ENCODE measurements at regions not wholly inside any gene's neighbourhood (a gene's known extent, or its start where the extent isn't known, plus 50 kb on each side); places are given as distances from the start of the nearest gene placed in this dataset.

DNA sequence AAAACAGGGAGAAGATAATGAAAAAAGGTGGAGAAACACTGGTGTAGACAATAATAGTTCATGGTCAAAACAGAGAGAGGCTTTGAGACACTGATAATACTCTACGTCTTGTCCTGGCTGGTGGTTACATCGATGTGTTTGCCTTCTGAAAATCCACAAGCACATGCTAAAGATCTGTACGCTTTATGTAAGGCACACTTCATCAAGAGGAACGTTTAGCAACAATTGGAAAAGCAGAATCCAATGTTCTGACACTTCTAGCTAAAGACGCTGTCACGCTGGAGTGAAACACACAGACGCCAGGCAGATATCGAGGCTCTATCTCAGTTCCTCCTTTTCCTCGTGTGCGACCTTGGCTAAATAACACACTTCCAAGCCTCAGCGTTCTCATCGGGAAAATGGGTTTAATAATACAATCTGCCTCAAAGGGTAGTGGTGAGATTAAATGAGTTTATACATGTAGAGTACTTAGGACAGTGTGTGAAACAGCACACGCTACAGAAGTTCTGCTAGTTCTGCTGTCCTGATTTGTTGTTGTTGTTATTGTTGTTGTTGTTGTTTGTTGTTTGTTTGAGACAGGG, 386.1 kb downstream of the SETD4 start:
- DNase-seq (ENCODE audit: low read depth, low spot score) = no peak
- no peak overlapping the region for H3K27ac ChIP-seq

DNA sequence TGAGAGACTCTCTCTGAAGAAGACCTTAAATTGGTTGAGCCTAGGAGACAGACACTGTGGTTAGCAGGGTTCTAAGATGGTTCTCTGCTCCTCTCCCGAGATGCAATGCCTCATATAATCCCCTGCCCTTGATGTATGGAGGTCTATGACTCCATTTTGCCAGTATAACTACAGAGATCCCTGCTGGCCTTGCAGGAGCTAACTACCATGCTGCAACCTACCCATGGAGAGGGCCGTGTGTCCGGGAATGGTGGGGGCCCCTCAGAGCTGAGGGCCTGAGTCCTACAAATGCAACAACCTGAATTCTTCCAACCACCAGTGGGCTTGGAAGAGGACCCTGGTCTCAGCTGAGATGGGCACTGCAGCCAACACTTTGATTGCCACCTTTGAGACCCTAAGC, 388.0 kb downstream of the SETD4 start:
- no peak for DNase-seq (ENCODE audit: low read depth, low spot score)
- H3K27ac ChIP-seq = no peak overlapping the region

DNA sequence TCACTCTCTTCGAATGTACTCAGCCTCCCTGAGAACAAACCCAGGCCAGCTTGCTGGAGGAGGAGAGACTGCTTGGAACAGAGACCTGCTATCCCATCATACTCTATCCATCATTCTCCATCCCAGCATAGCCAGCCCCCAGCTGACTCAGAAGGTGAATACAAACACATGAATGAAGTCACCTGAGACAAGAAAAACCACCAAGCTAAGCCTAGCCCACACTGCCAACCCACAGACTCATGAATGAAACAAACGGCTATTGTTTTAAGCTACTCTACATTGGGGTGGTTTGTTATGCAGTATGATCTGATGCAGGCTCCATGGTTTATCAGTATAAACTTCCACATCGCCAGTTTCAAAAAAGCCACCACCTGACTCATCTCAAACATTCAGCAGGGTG, 395.6 kb downstream of the SETD4 start:
- DNase-seq (ENCODE audit: low read depth, low spot score) = peak; percentile 81
- H3K27ac ChIP-seq = no peak overlapping the region

DNA sequence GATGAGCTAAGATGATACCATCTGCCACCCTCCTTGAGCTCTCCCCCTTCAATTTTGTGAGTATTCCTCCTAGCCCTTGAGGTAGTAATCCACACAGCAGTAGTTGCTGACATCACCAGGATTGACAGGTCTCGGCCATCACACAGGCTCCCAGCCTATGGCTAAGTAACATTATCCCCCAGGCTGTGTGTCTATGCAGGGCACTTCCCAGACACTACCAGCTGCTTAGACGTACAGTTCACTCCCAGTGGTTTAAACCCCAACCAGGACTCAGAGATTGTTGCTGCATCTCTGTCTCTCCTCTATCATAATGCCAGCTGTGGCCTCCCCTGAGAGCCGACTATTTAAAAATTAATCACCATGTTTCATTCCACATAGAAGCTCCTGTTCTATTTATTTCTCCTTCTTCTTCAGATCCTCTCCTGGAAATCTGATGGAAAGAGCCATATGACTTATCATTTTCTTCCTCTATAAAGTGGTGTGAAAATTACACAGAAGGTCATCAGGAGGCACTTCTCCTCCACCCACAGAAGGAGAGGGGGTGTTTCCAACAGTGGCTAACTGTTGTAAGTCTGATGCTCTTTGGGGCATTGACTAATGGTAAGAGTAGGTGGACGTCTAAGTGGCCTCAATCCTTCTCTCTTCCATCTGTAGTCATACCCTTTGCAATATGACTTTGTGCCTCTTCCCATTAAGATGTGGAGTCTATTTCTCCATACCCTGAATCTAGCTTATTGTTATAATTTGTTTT, 396.3 kb downstream of the SETD4 start:
- H3K27ac ChIP-seq = no peak overlapping the region
- DNase-seq (ENCODE audit: low read depth, low spot score) = no peak

DNA sequence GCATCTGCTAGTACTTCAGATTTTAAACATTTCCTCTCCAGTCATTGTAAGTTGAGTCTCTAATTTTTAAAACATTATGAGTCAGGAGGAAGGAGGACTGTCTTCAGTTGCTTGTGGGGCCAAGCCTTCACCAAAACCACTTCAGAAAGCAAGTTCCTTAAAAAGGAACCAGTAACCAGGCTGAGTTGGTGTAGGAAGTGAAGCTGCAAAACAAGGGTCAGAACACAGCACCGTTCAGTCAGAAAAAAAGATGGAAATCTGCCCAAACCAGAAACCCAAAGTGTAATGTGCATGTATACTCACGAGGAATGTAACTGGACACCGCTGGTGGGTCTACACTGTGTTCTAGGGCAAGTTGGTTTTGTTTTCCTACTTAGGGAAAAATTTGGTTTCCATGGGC, 402.1 kb downstream of the SETD4 start:
- H3K27ac ChIP-seq = no peak overlapping the region

DNA sequence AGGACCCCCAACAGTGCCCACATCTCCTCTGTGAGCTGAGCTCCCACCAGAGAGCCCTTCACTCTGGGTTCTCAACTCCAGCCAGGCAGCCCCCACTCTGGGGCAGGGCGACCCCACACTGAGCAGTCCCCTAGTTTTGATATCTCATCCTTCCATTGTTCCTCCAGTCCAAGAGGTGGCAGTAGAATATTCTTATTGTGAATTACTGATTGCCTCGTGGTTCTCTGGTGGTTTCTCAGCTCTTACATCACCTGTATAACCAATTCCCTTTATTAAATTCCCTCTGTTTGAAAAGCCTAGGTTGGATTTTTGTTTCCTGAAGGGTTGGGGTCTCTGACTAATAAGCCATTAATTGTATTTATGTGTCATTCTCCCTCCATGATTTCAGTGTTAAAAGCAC, 407.5 kb downstream of the SETD4 start:
- H3K27ac ChIP-seq = no peak overlapping the region
- DNase-seq (ENCODE audit: low read depth, low spot score) = no peak

More for the DNA sequence above, 402.1 kb downstream of the SETD4 start:
- no peak for DNase-seq (ENCODE audit: low read depth, low spot score)

DNA sequence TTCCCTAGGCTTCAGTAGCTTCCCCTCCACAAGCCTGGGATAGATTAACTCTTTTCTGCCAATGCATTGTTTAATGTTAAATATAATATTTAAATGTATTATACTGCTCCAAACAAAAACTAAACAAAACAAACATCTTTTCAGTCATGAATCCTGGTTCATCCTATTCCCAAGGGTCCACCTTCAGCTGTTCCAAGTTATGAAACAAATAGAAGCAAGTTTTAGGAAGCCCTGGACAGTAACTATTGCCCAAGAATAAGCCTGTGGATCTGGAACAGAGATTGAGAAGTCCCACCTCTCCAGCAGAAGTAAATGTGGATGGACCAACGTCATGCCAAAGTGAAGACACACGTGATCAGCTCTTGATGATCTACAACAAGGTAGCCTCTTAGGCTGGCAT, 408.1 kb downstream of the SETD4 start:
- DNase-seq (ENCODE audit: low read depth, low spot score) = no peak
- H3K27ac ChIP-seq = no peak overlapping the region

DNA sequence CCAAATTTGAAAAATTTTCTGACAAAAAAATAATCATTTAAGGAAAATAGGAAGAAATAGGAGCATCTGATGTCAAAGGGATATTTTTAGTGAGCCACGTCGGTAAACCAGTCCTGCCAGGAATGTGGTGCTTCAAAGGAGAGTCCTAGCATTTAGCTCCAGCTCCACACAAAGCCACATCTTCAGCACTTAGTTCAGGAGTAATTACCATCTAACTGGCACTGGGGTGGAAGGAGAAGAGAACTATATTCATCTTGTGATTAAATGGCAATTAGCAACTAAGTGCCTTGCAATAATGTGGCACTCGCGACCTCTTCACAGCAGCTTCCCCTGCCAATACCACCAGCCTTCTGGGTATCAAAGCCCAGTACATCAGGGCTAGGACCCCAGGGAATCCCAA, 409.1 kb downstream of the SETD4 start:
- no peak overlapping the region for H3K27ac ChIP-seq
- DNase-seq (ENCODE audit: low read depth, low spot score) = no peak

DNA sequence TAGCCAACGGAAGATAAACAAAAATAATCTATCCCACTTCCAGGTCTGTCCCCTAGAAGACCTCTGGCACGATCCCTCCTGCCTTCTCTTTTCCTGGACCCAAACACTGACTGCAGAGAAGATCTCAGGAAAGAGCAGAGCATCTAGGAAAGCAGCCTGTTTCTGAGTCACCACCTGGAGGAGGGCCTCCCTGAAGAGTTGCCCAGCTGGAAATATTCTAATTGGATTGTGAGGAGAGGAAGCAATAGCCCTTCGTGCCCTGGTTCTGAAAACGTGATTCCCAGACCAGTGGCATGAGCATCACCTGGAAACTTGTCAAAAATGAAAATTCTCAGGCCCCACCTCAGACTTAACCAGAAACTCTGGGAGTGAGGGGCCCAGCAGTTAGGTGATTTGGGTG, 411.1 kb downstream of the SETD4 start:
- DNase-seq (ENCODE audit: low read depth, low spot score) = no peak
- no peak overlapping the region for H3K27ac ChIP-seq

DNA sequence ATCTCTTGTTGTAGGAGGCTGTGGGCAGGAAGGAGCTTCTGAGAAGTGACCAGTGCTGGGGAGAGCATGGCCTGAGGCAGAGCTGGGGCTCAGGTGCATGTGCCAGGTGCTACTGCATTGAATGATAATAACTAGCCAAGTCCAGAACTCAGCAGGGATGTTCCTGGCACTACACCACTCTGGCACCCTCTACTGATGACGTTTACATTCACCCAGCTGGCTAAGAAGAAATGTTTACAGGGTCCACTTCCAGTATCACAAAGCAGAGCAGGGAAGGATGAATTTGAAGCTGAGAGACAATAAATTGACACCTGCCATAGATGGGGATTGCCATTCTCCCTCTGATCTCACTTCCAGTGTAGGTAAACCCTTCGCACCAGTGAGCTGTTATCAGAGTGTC, 411.8 kb downstream of the SETD4 start:
- DNase-seq (ENCODE audit: low read depth, low spot score) = no peak
- no peak overlapping the region for H3K27ac ChIP-seq

DNA sequence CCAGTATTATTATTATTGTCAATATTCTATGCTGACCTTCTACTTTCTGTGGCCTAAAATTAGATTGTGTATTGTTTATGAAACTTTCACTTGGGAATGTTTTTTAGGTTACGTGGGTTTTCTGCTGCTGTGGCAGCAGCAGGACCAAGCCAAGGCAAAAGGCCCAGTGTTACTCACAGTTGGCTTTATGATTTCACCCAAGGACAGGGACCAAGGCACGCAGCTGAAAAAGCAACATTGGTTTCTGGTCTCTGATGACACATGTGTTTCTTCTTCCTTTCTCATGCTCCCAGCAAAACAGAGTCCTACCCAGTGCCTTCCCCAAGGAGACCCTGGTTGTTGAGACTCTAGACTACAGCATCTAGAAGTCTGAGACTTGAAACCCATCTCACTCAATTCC, 413.7 kb downstream of the SETD4 start:
- H3K27ac ChIP-seq = no peak overlapping the region
- no peak for DNase-seq (ENCODE audit: low read depth, low spot score)

DNA sequence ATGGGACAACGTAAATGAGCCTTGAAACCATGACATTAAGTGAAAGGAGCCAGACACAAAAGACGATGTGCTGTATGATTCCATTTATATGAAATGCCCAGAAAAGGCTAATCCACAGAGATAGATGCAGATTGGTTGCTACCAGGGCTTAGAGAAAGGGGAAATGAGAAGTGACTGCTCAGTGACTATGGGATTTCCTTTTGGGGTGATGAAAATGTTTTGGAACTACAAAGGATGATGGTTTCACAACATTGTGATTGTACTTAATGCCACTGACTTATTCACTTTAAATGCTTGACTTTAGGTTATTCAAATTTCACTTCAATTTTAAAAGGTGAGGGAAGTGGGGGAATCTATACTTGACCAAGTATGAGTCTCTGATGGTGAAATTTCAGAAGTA, 414.3 kb downstream of the SETD4 start:
- no peak for DNase-seq (ENCODE audit: low read depth, low spot score)
- H3K27ac ChIP-seq = no peak overlapping the region

DNA sequence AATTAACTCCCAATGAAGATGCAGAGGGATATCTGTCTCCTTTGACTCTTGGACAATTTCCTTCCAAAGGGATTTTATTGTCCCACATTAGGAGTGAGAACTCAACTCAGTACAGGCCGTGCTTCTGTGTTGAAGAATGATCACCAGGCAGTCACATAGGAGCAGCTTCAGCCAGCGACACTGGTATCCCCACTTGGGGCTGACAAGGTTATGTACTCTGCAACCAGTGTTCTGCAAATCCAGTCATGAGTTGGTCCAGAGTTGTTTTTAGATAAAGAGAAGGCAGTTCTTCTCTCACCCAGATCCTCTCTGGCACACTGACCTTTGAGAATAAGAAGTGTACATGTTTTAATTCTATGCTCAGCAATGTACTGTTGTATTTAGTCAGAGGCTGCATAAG, 415.8 kb downstream of the SETD4 start:
- H3K27ac ChIP-seq = no peak overlapping the region
- no peak for DNase-seq (ENCODE audit: low read depth, low spot score)

DNA sequence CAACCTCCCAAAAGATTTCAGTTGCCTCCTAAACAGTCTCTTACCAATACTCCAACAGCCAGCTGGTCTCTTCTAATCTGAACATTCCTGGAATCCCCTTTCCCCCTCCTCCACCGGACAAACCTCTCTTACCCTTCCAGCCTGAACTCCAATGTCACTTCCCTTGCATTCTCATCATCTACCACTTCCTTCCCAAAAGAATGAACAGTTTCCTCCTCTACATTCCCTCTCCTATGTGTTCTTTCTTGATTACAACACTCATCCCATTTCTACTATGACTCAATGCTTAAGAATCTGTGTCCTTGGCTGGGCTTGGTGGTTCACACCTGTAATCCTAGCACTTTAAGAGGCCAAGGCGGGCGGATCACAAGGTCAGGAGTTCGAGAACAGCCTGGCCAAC, 417.1 kb downstream of the SETD4 start:
- peak overlapping the region; percentile 51 for H3K27ac ChIP-seq
- no peak for DNase-seq (ENCODE audit: low read depth, low spot score)

DNA sequence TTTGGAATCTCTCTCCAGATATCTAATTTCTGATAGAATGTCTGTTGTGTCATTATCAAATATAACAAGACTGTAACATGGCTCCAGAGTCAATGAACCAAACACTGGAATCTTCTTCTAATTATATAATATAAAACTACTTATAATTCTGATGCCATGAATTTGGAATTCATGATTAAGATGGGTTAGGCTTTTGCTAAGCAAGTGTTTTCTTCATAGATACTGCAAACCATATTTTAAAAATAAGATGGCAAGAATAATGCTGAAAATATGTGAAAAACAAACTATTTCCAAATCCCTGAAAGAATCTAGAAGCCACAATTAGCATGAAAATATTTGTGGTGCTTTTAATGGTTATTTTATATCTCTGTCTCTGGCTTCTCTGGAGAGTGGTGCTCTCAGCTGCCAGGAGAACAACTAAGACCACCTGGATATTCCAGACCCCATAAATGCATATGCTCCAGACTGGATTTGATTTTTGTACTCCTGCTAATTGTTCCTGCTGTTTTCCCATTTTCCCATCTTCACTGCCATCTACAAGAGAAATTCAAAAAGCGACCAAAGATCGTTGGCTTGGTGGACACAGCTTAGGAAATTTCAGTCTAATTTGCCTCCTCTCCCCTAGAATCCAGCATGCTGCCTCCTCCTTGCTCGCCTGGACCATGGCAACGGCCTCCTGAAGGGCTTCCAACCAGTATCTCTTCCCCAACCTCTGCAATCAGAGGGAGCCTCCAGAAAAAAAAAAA, 418.9 kb downstream of the SETD4 start:
- no peak for DNase-seq (ENCODE audit: low read depth, low spot score)
- no peak overlapping the region for H3K27ac ChIP-seq

DNA sequence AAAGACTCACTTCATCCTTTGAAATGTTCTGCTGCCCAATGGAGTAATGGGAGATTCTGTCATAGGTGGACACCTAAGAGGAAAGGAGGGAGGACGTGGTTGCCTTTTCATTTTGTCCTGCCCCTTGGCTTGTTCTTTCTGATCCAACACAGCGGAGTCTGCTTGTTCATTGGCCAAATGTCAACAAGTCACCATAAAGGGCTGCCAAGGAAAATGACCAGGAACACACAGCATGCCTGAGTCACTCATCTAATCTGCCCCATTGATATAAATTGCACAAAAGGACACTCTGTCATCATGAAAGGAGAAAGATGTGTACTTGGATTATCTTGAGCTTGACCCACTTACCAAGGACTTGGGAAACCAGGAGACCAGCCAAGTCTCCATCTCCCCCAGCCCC, 422.9 kb downstream of the SETD4 start:
- H3K27ac ChIP-seq = peak overlapping the region; percentile 73
- DNase-seq (ENCODE audit: low read depth, low spot score) = no peak

DNA sequence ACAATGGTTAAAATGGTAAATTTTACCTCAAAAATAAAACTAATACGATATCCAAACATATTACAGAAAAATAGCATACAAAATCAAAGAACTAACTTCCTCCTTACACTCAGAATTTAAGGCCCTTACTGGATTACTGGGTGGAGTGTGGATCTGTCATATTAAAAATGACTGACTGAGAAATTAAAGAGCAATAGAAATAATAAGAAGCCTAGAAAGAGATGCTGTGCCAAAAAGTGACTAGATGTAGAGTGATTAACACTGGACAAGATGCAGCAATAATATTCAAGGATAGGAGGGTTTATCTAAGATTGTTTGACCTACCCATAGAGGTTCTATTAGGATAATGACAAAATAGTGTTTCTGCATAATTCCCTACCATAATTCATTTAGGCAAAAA, 424.3 kb downstream of the SETD4 start:
- no peak for DNase-seq (ENCODE audit: low read depth, low spot score)
- peak overlapping the region; percentile 73 for H3K27ac ChIP-seq

DNA sequence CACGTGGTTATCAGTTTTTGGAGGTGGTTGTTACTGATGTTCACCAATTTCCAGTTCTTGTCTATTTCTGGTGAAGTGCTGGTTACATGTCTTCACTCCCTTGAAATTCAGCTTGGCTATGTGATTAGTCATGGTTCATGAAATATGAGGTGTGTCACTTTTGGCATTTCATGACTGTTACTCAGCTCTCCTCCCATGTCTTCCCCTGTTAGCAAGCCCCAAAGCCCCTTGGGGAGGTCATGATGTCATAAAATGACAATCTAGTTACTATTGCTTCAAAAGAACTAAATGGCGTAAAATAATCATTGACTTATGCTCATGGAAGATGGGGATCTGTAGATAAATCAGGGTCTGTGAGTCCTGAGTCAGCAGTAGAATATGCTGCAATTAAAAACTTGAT, 425.1 kb downstream of the SETD4 start:
- peak overlapping the region; percentile 73 for H3K27ac ChIP-seq
- peak; percentile 44 for DNase-seq (ENCODE audit: low read depth, low spot score)

DNA sequence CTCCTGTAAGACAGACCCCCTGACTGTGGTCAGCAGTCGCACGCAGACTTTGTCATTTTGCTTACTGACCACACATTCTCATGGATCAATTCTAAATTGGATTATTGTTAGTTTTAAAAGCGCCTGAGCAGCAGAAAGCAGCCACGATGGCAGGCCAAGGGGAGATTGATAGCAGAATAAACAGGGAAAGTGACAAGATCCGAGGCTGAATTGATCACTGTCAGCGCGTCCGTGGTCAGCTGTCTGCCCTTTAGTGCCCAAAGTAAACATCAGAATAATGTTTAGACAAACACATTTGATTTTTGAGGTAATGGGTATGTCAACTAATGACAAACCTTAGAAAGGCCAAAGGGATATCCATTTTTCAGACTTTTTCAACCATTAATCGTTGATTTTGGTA, 426.8 kb downstream of the SETD4 start:
- no peak for DNase-seq (ENCODE audit: low read depth, low spot score)
- no peak overlapping the region for H3K27ac ChIP-seq

DNA sequence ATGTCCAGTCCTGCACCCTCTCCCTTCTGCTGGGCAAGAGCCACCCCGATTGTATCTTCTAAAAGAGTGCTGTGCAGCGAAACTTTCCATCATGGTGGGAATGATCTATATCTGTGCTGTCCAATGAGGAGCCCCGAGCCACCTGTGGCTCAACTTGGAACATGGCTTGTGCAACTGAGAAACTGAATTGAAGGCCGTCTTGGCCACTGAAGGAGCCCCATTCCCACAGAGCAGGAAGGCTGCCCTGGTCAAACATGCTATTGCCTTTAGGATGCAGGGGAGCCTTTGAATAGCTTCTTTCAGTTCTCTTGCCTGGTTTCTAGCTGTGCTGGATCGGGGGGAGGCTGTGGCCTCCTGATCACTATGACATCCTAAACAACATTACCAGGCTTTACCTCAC, 427.6 kb downstream of the SETD4 start:
- H3K27ac ChIP-seq = no peak overlapping the region
- no peak for DNase-seq (ENCODE audit: low read depth, low spot score)

DNA sequence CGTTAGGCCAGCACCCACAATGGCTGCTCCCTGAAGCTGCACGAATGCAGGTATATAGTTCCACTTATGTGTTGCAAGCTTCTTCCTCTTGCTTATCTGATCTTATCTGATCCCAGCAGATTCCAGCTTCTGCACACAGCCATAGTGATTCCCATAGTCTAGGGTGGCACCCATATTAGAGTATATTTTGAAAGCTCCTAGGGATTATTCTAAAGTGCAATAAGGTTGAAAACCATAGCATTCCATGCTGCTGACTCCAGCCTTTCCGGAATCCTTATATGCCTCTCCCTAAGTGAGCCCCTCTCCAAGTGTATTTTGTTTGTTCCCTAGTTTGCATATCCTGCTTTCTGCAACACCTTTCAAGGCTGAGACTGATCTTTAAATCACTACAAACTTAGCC, 432.0 kb downstream of the SETD4 start:
- no peak for DNase-seq (ENCODE audit: low read depth, low spot score)
- no peak overlapping the region for H3K27ac ChIP-seq

DNA sequence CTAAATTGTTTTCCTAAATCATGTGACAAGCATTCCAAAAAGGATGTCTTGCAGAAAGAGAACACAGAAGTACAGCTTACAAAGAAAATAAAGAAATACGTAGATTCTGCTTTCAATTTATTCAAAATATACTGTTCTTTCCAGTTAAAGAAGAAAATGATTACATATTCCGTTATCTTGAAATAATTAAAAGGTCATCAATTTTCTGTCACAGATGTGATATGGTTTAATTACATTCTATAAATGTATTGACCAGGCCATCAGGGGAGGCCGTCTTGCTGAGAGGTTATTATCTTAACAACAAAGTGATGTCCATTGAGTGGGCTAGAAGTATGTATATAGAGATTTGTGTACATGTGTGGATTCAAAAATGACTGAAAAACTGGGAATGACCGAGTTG, 432.9 kb downstream of the SETD4 start:
- no peak for DNase-seq (ENCODE audit: low read depth, low spot score)
- no peak overlapping the region for H3K27ac ChIP-seq

All from epithelial cell of prostate (primary cell).